Loucy (cell line): ENCODE measurements at regions not wholly inside any gene's neighbourhood (a gene's known extent, or its start where the extent isn't known, plus 50 kb on each side); places are given as distances from the start of the nearest gene placed in this dataset.

Source experiments
- CTCF ChIP-seq: fragments of 200-600 bp; sonication (generic); conservative IDR thresholded peaks from 2 replicates; pipeline ENCODE4 v1.5.1; 2014; ENCODE audit warnings: mild to moderate bottlenecking, antibody characterized with exemption, low read length
- EZH2phosphoT487 ChIP-seq: fragments of 200-600 bp; IDR thresholded peaks from 2 replicates; pipeline ENCODE4 v1.6.1; 2018; ENCODE audit warnings: antibody characterized with exemption, mild to moderate bottlenecking, moderate library complexity, borderline replicate concordance

GRCh38 chr9:119884438-119884837 is 515.2 kb upstream of the BRINP1 start:
- TF ChIP-seq EZH2phosphoT487 (no peak), CTCF (no peak)
